ENCODE measurements at regions not wholly inside any gene's neighbourhood (a gene's known extent, or its start where the extent isn't known, plus 50 kb on each side); places are given as distances from the start of the nearest gene placed in this dataset.

GRCh38 chr18:29871246-29871645, 1171.3 kb downstream of the DSC3 start:
- Histone ChIP-seq H3K27ac (ENCODE audit: low read depth, low read length) (no peak overlapping the region), H3K4me3 (ENCODE audit: low read length) (no peak overlapping the region), H3F3A (ENCODE audit: control insufficient read depth, insufficient read depth) (no peaks in the 10 kb centered on the region), H3K36me3 (ENCODE audit: control insufficient read depth, low read length) (no peaks in the 10 kb centered on the region), H3K4me2 (ENCODE audit: low read length) (no peak overlapping the region), H3K4me1 (ENCODE audit: control insufficient read depth, low read length) (no peaks in the 10 kb centered on the region), H3K27me3 (ENCODE audit: control insufficient read depth, low read length) (no peaks in the 10 kb centered on the region), H3K9me2 (replicated peaks; ENCODE audit: control insufficient read depth, low read length) (no peaks in the 10 kb centered on the region), H3K9me3 (ENCODE audit: control insufficient read depth, insufficient read depth, low read length) (no peaks in the 10 kb centered on the region), H4K20me1 (ENCODE audit: control insufficient read depth, insufficient read depth, low read depth, low read length) (no peaks in the 10 kb centered on the region), H3K79me2 (ENCODE audit: control insufficient read depth, low read length) (no peaks in the 10 kb centered on the region)
- no peak for TF ChIP-seq CTCF (IDR thresholded peaks at IDR 0.05; ENCODE audit: low read depth, low read length, poor library complexity, severe bottlenecking)
- TF ChIP-seq EZH2phosphoT487 (IDR thresholded peaks at IDR 0.05; ENCODE audit: borderline replicate concordance, low read length), result no peak

GRCh38 chr18:29862824-29863223, 1179.7 kb downstream of the DSC3 start:
- no peak overlapping the region for H3K4me3 ChIP-seq (ENCODE audit: low read length)
- H3F3A ChIP-seq (ENCODE audit: control insufficient read depth, insufficient read depth), result no peaks in the 10 kb centered on the region
- no peaks in the 10 kb centered on the region for H3K9me2 ChIP-seq (replicated peaks; ENCODE audit: control insufficient read depth, low read length)
- H3K4me2 ChIP-seq (ENCODE audit: low read length), result no peak overlapping the region
- no peak overlapping the region for H3K27ac ChIP-seq (ENCODE audit: low read depth, low read length)
- H3K79me2 ChIP-seq (ENCODE audit: control insufficient read depth, low read length), result no peaks in the 10 kb centered on the region
- H3K4me1 ChIP-seq (ENCODE audit: control insufficient read depth, low read length), result no peaks in the 10 kb centered on the region
- H4K20me1 ChIP-seq (ENCODE audit: control insufficient read depth, insufficient read depth, low read depth, low read length), result no peaks in the 10 kb centered on the region
- H3K9me3 ChIP-seq (ENCODE audit: control insufficient read depth, insufficient read depth, low read length), result no peaks in the 10 kb centered on the region
- H3K27me3 ChIP-seq (ENCODE audit: control insufficient read depth, low read length), result no peaks in the 10 kb centered on the region
- no peak for TF ChIP-seq EZH2phosphoT487 (IDR thresholded peaks at IDR 0.05; ENCODE audit: borderline replicate concordance, low read length)
- no peak for TF ChIP-seq CTCF (IDR thresholded peaks at IDR 0.05; ENCODE audit: low read depth, low read length, poor library complexity, severe bottlenecking)
- no peaks in the 10 kb centered on the region for H3K36me3 ChIP-seq (ENCODE audit: control insufficient read depth, low read length)

GRCh38 chr18:29855637-29856036, 1186.9 kb downstream of the DSC3 start:
- H3K9me2 ChIP-seq (replicated peaks; ENCODE audit: control insufficient read depth, low read length), result no peaks in the 10 kb centered on the region
- H3K27ac ChIP-seq (ENCODE audit: low read depth, low read length), result no peak overlapping the region
- no peak overlapping the region for H3K4me2 ChIP-seq (ENCODE audit: low read length)
- H3K9me3 ChIP-seq (ENCODE audit: control insufficient read depth, insufficient read depth, low read length), result no peaks in the 10 kb centered on the region
- no peaks in the 10 kb centered on the region for H3K79me2 ChIP-seq (ENCODE audit: control insufficient read depth, low read length)
- TF ChIP-seq EZH2phosphoT487 (IDR thresholded peaks at IDR 0.05; ENCODE audit: borderline replicate concordance, low read length), result no peak
- no peak for TF ChIP-seq CTCF (IDR thresholded peaks at IDR 0.05; ENCODE audit: low read depth, low read length, poor library complexity, severe bottlenecking)
- no peaks in the 10 kb centered on the region for H3K4me1 ChIP-seq (ENCODE audit: control insufficient read depth, low read length)
- H3K36me3 ChIP-seq (ENCODE audit: control insufficient read depth, low read length), result no peaks in the 10 kb centered on the region
- H3K4me3 ChIP-seq (ENCODE audit: low read length), result no peak overlapping the region
- H3K27me3 ChIP-seq (ENCODE audit: control insufficient read depth, low read length), result no peaks in the 10 kb centered on the region
- no peaks in the 10 kb centered on the region for H4K20me1 ChIP-seq (ENCODE audit: control insufficient read depth, insufficient read depth, low read depth, low read length)
- H3F3A ChIP-seq (ENCODE audit: control insufficient read depth, insufficient read depth), result no peaks in the 10 kb centered on the region

GRCh38 chr18:29853126-29853525, 1189.4 kb downstream of the DSC3 start:
- no peaks in the 10 kb centered on the region for H3K27me3 ChIP-seq (ENCODE audit: control insufficient read depth, low read length)
- H3K9me2 ChIP-seq (replicated peaks; ENCODE audit: control insufficient read depth, low read length), result no peaks in the 10 kb centered on the region
- H3K27ac ChIP-seq (ENCODE audit: low read depth, low read length), result no peak overlapping the region
- no peaks in the 10 kb centered on the region for H4K20me1 ChIP-seq (ENCODE audit: control insufficient read depth, insufficient read depth, low read depth, low read length)
- no peak for TF ChIP-seq CTCF (IDR thresholded peaks at IDR 0.05; ENCODE audit: low read depth, low read length, poor library complexity, severe bottlenecking)
- no peak for TF ChIP-seq EZH2phosphoT487 (IDR thresholded peaks at IDR 0.05; ENCODE audit: borderline replicate concordance, low read length)
- no peaks in the 10 kb centered on the region for H3F3A ChIP-seq (ENCODE audit: control insufficient read depth, insufficient read depth)
- H3K9me3 ChIP-seq (ENCODE audit: control insufficient read depth, insufficient read depth, low read length), result no peaks in the 10 kb centered on the region
- H3K4me3 ChIP-seq (ENCODE audit: low read length), result no peak overlapping the region
- no peaks in the 10 kb centered on the region for H3K4me1 ChIP-seq (ENCODE audit: control insufficient read depth, low read length)
- no peak overlapping the region for H3K4me2 ChIP-seq (ENCODE audit: low read length)
- H3K36me3 ChIP-seq (ENCODE audit: control insufficient read depth, low read length), result no peaks in the 10 kb centered on the region
- H3K79me2 ChIP-seq (ENCODE audit: control insufficient read depth, low read length), result no peaks in the 10 kb centered on the region

Data from DOHH2 (cell line).